ENCODE measurements at regions not wholly inside any gene's neighbourhood (a gene's known extent, or its start where the extent isn't known, plus 50 kb on each side); places are given as distances from the start of the nearest gene placed in this dataset.

DNA sequence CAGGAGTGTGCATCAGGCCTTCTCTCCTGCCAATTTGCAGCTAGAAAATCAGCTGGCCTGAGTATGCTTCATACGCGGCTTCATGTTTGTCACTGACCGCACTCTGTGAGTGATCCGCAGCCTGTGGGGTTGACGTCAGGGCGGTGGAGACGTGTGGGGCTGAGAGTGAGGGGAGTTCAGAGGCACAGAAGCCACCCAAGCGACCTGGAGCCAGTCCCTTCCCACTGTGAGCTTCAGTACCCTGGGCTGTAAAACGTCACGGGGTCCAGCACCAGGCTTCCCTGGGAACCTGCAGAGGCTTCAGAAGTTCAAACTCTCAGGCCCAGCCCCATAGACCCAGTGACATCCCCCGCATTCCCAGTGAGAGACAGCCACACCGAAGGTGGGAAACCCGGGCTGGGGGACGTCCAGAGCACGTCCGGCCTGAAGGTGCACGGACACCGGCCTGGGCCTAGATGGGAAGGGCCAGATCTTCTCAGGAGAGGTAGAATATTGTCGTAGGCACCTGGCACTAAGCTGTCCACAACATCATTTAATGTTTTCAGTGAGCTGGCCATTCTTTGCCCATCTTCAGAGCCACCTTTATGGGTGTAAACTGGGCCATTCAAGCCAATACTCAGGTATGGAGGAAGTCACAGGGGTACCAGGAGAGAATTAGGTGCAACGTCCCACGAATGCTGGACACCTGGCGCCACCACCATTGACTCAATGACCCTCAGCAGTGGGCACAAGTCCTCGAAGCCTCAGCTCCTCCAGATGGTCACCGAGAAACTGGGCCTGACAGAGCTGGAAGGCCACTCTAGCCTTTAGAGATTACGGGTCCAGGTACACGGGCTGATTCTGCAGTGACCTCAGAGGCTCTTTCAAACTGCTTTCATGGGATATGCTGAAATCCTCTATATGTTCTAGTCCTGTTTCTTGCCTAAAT lies 235.6 kb upstream of the MYT1L start:
- DNase-seq (ENCODE audit: low read depth): no peak
- no peak overlapping the region for H3K4me3 ChIP-seq (ENCODE audit: low read depth, low read length)
- TF ChIP-seq, protein P1, sequence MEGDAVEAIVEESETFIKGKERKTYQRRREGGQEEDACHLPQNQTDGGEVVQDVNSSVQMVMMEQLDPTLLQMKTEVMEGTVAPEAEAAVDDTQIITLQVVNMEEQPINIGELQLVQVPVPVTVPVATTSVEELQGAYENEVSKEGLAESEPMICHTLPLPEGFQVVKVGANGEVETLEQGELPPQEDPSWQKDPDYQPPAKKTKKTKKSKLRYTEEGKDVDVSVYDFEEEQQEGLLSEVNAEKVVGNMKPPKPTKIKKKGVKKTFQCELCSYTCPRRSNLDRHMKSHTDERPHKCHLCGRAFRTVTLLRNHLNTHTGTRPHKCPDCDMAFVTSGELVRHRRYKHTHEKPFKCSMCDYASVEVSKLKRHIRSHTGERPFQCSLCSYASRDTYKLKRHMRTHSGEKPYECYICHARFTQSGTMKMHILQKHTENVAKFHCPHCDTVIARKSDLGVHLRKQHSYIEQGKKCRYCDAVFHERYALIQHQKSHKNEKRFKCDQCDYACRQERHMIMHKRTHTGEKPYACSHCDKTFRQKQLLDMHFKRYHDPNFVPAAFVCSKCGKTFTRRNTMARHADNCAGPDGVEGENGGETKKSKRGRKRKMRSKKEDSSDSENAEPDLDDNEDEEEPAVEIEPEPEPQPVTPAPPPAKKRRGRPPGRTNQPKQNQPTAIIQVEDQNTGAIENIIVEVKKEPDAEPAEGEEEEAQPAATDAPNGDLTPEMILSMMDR (IDR thresholded peaks at IDR 0.05; ENCODE audit: insufficient read depth, low read depth, low read length, missing control alignments): no peak

DNA sequence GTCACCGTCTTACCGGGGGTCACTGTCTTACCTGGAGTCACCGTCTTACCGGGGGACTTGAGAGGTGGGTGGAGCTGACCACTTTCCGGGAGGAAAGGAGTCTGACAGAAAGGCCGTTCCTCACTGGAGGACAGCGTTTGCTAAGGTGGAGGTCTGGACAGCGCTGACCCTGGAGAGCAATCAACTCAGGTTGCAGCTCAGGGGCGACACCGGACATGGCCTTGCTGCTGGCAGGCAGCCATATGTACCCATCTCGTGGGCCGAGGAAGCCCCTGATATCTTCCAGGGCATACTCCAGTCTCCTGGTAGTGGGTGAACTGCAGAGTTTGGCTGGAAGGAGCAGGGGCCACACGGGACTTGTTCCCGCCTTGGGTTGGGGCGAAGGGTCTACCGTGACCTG lies 234.6 kb upstream of the MYT1L start:
- TF ChIP-seq, protein P1 (IDR thresholded peaks at IDR 0.05; ENCODE audit: insufficient read depth, low read depth, low read length, missing control alignments): no peak
- DNase-seq (ENCODE audit: low read depth): no peak
- no peak overlapping the region for H3K4me3 ChIP-seq (ENCODE audit: low read depth, low read length)

DNA sequence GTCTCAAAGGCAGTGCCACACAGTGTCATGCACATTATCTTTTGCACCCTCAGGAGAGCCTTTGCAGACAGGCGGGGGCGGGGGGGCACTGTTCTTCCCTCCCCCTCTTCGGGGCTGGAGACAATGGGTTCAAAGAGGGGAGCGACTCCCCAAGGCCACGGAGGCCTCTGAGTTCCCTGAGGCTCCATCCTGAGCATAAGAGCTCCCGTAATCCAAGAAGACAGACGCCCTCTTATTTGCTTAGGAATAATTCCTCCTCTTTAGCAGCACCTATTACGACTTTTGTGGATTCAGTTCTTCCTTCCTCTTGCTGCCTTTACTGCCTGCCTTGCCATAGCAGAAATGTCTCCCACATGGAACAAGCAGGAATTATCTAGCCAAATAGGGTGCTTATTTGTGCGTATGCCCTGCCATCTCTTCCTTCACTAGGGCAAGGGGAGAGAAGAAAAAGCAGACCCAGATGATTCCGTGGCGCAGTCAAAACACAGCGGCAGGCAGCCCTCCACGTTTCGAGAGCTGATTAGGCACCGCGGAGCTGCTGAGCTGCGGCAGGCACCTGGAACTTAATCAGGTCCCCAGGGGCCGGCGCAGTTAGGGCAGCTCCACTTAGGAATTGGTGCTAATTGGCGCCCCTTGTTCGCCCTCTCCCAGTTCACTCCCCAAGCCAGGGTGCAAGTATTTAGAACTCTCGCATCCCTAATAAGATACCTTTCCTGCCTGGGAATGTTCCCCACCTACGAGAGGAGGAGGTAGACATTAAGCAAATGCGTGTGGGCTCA lies 233.4 kb upstream of the MYT1L start:
- H3K4me3 ChIP-seq (ENCODE audit: low read depth, low read length): no peak overlapping the region
- no peak for DNase-seq (ENCODE audit: low read depth)
- TF ChIP-seq, protein P1 (IDR thresholded peaks at IDR 0.05; ENCODE audit: insufficient read depth, low read depth, low read length, missing control alignments): no peak

DNA sequence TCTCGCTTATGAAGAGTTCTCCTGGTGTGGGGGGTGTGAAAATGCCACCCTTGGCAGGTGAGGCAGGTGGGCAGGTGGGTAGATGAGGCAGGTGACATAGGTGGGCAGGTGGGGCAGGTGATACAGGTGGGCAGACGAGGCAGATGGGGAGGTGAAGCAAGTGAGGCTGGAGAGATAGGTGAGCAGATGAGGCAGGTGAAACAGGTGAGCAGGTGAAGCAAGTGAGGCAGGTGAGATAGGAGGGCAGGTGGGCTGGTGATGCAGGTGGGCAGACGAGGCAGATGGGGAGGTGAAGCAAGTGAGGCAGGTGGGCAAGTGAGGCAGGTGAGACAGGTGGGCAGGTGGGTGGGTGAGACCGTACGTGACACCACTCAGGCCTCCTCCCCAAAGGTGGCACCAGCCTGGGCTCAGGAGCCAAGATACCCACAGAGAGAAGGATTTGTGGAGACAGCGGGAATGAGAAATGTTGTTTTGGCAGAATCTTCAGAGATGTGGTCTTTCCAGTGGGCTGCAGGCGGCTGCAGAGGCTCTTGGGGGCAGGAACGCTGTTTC lies 232.3 kb upstream of the MYT1L start:
- TF ChIP-seq, protein P1 (IDR thresholded peaks at IDR 0.05; ENCODE audit: insufficient read depth, low read depth, low read length, missing control alignments): no peak
- H3K4me3 ChIP-seq (ENCODE audit: low read depth, low read length): no peak overlapping the region
- no peak for DNase-seq (ENCODE audit: low read depth)

DNA sequence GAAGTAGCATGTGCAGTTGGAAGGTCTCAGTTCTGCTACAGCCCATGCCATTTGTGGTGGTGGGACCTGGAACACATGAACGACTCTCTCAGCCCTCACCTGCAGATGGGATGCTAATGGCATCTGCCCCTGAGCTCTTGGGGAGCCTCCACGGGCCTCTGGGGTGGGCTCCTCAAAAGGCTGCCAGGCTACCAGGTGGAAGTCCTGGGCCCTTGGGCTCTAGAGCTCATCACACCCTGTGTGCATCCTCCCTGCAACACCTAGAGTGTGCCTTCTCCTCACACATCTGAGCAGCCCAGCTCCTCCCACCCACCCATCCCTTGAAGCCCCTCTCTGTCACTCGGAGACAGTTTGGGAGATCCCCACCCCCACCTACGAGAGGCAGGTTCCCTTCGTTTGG lies 231.8 kb upstream of the MYT1L start:
- H3K4me3 ChIP-seq (ENCODE audit: low read depth, low read length): no peak overlapping the region
- no peak for DNase-seq (ENCODE audit: low read depth)
- TF ChIP-seq, protein P1 (IDR thresholded peaks at IDR 0.05; ENCODE audit: insufficient read depth, low read depth, low read length, missing control alignments): no peak

DNA sequence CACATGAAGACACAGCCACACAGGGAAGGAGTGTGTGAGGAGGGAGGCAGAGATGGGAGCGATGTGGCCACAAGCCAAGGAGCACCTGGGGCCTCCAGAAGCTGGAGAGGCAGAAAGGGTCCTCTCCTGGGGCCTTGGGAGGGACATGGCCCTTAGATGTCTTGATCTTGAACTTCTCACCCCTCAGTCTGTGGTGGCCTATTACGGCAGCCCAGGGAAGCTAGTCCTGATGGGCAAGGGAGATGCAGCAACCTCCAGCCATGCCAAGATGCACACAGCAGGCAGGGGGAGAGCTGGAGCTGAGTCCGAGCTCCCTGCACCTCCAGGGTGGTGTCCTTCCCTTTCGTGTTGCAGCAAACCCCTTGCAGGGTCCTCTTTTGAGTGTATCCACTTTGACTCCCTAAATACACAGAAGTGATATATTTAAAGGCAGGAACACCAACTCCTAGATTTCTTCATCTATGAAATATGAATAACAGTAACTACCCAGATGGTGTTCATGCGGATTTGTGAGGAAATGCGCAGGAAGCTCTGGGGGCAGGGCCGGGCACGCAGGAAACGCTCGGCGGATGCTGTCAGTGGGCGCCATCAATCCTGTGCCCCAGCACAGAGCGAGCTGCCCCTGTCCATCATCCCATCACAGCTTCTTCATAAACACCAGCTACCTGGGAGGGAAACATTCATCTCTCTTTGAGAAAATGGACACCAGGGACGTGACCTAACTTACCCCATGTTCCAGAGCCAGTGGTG lies 230.4 kb upstream of the MYT1L start:
- TF ChIP-seq, protein P1 (IDR thresholded peaks at IDR 0.05; ENCODE audit: insufficient read depth, low read depth, low read length, missing control alignments): no peak
- H3K4me3 ChIP-seq (ENCODE audit: low read depth, low read length): no peak overlapping the region
- DNase-seq (ENCODE audit: low read depth): no peak
